GM19463 (cell line): ENCODE measurements at regions not wholly inside any gene's neighbourhood (a gene's known extent, or its start where the extent isn't known, plus 50 kb on each side); places are given as distances from the start of the nearest gene placed in this dataset.
"Not testable (repeated sequence)": the region's sequence is repeated elsewhere in the genome, so short reads cannot be mapped to it uniquely, and the experiment has no call there.

ENCODE experiments used
- ATAC-seq: cut with Tn5 transposase; IDR thresholded peaks from one replicate; pipeline ENCODE4 v1.9.1; 2021; ENCODE audit warnings: mild to moderate bottlenecking, moderate library complexity; ENCODE audit not compliant: unreplicated experiment

DNA sequence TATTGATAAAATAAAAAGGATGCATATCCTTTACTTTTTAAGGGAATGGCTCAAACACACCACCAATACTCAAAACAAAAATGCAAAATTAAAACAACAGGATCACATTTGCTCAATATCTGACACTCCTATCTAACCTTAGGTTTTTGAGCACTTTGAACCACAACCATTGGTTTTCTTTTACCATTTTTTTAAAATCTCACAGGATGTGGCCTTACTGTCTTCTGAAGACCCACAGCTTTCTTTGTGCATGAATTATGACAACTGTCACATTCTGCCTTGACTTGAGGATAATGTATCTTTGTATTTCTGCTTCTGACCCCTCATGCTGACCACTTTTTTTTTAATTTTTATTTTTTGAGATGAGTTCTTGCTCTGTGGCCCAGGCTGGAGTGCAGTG lies 461.1 kb upstream of the NRP1 start:
- no peak for ATAC-seq

- no peak for ATAC-seq
These were observed 460.0 kb upstream of the NRP1 start for GRCh38 chr10:33794460-33794859.

DNA sequence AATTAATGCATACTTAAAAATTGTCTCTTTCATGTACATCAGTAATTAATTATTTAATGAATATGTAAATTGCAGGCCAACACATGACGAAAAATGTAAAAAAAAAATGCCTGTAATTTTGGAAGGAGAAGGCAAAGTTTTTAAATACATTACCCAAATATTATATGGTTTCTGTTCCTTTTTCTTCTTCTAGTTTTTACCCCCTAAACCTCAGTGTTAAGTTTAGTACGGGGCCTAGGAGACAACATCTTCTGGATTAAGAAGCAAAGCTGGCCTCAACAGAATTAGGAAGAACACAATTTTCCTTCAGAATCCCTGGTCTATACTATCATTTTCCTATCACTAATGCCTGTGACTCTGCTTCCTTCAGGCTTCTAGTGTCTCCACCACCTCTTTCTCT lies 459.3 kb upstream of the NRP1 start:
- ATAC-seq: no peak

DNA sequence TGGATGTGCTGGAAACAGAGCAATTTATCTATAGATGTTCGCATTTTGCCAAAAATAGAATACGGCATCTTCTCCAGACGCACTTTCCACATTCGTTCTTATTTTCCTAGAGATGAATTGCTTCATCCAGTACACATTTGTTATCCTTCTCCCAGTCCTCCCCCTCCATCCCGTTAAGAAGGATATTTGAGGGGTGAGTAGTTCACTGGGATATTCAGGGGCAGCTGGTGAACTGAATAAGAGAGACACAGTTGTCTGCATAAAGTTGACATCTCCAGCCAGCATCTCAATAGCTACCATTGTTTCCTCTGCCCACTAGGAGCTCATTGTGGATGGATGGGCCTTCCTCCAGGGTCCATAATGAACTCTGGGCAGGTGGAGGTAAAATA lies 456.8 kb upstream of the NRP1 start:
- no peak for ATAC-seq

- no peak for ATAC-seq
These were observed 456.2 kb upstream of the NRP1 start for GRCh38 chr10:33790521-33791271.

- ATAC-seq: no peak
These were observed 449.1 kb upstream of the NRP1 start for GRCh38 chr10:33783557-33783956.

GRCh38 chr10:33783078-33783477 lies 448.6 kb upstream of the NRP1 start:
- ATAC-seq: no peak

DNA sequence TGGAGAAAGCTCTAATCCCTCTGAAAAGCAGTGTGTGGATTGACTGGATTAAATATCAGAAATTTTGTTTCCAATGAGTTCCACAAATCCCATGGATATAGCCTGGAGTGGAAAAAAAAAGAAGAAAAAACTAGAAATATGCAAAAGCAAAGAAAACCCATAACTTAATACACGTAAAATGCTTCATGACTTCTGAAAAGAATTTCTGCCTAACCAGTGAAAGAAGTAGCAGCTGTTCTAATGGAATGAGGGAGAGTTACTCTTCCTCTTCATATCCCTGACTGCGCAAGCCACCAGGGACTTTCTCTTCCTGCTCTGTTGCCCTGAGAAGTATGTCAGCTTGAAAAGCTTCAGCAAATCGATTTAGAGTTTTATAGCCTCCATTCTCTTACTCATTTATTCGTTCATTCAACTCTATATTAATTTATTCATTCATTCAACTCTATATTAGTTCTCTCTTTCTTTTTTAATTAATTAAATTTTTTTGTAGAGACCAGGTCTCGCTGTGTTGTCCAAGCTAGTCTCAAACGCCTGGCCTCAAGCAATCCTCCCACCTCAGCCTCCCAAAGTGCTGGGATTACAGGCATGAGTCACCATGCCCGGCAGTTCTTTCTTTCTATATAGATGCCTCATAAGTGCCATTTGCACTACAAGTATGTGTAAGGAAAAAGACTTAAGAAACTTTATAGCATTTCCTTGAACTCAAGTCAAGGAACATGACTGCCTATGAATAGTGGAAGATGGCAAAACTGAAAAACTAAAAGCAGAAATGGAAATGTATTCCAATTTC lies 447.3 kb upstream of the NRP1 start:
- no peak for ATAC-seq

DNA sequence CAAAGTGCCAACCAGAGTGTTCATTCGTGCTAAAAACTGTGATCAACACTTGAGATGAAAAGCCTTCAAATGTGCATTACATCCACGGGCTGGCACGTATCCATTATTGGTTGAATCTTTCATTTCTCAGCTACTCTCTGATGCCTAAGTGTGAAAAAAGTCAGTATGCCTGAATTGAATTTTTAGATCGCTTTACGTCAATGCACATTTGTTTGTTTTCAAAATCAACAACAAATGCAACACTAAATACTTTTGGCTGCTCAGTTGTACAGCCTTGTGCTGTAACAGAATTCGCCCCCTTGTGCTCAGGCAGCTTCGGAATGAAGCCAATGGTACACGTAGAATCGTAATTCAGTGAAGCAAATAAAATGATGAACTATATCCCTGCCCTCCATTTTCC lies 446.5 kb upstream of the NRP1 start:
- ATAC-seq: no peak

DNA sequence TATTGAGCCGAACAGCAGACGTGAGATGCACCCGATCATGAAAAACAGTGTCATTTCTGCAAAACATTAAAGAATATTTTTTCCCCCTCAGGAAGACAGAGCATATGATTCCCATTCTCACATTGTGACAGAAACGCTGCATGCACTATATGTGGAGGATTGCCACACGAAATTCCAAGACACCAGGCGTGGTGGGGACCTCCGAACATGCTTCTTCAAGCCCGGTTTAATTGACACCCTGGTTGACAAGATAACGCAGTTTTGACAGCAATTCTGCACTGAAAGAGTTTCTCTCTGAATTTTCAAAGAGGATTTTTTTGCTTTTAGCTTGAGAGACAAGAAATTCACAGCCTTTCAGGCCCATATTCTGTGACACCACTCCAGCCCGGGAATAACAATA lies 442.8 kb upstream of the NRP1 start:
- ATAC-seq: no peak

GRCh38 chr10:33776419-33777070 lies 442.1 kb upstream of the NRP1 start:
- ATAC-seq: peak; percentile 44

GRCh38 chr10:33774857-33775256 lies 440.4 kb upstream of the NRP1 start:
- no peak for ATAC-seq

GRCh38 chr10:33773886-33774480 lies 439.5 kb upstream of the NRP1 start:
- no peak for ATAC-seq

- ATAC-seq: no peak
These were observed 438.7 kb upstream of the NRP1 start for GRCh38 chr10:33773253-33773573.

GRCh38 chr10:33772370-33773252 lies 438.1 kb upstream of the NRP1 start:
- ATAC-seq: peak; percentile 54

GRCh38 chr10:33771856-33772255 lies 437.4 kb upstream of the NRP1 start:
- not testable (repeated sequence) for ATAC-seq

- no peak for ATAC-seq
These were observed 430.3 kb upstream of the NRP1 start for GRCh38 chr10:33764694-33765185.

DNA sequence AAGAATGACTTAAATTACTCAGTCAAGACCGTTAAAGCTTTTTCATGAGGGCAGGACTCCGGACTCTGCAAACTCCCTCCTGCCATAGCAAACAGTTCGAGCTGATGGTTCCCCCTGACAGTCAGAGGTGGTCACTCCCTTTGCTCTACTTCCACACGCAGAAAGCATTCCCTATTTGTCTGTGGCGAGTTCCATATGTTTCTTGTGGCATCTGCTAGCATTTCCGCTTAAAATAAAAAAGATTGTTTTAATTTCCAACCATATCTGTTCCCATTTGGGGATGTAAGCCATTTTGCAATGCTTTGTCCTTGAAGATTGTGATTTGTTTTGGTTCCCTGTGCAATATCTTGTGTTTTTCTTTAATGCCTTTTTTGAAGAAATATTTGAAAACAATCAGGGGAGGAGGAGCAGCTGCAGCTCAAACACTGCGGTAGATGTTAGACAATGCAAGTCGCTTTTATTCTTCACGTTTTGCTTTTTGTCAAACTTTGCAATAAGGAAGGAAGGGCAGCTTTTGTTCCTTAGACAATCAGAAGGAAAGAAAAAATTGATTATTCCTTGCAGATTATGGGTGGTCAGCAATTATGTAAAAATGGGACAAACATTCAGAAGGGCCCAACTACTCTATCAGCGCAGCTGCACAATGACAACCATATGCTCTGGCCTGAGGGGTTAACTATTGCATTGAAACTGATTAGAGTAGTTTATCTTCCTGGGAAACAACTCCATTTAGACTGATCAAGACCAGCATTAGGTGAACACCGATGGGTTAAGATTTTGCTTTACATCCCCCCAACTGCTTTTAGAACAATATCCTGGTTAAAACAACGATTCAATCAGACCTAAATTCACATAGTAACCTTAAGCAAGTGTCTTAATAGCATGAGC lies 425.8 kb upstream of the NRP1 start:
- no peak for ATAC-seq

DNA sequence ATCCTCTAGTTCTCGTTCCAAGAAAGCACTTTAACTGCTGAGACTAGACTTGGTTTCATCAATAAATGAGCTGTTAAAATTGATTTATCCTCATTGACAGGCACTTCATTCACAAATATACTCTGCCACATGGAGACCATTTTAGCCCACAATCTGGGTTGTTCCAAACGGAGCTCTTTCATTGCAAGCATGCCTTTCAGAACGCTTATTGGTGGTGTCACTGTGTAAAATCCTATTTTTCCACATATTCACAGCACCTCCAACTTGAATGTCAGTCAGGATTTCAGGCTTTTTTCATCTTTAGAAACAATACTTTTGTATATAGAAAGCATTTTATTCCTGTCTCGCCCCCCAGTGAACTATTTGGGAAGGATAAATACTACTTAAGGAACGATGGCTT lies 424.7 kb upstream of the NRP1 start:
- no peak for ATAC-seq

- no peak for ATAC-seq
These were observed 423.8 kb upstream of the NRP1 start for GRCh38 chr10:33758299-33758698.
